ENCODE measurements at regions not wholly inside any gene's neighbourhood (a gene's known extent, or its start where the extent isn't known, plus 50 kb on each side); places are given as distances from the start of the nearest gene placed in this dataset.
"Not testable (repeated sequence)": the region's sequence is repeated elsewhere in the genome, so short reads cannot be mapped to it uniquely, and the experiment has no call there.

GRCh38 chr22:48734961-48735360 lies 1092.7 kb downstream of the BRD1 start:
- in situ Hi-C loops (cut with MboI; ENCODE audit: low sequenced_read_pairs): no loop called here

GRCh38 chr22:48734359-48734758 lies 1093.3 kb downstream of the BRD1 start:
- in situ Hi-C loops (cut with MboI; ENCODE audit: low sequenced_read_pairs): no loop called here

GRCh38 chr22:48729499-48730171 lies 1098.0 kb downstream of the BRD1 start:
- in situ Hi-C loops (cut with MboI; ENCODE audit: low sequenced_read_pairs): no loop called here

GRCh38 chr22:48727454-48728058 lies 1100.1 kb downstream of the BRD1 start:
- in situ Hi-C loops (cut with MboI; ENCODE audit: low sequenced_read_pairs): no loop called here

GRCh38 chr22:48724899-48725298 lies 1102.8 kb downstream of the BRD1 start:
- in situ Hi-C loops (cut with MboI; ENCODE audit: low sequenced_read_pairs): no loop called here

- in situ Hi-C loops (cut with MboI; ENCODE audit: low sequenced_read_pairs): no loop called here
Observed at GRCh38 chr22:48722661-48723060, 1105.0 kb downstream of the BRD1 start.

- in situ Hi-C loops (cut with MboI; ENCODE audit: low sequenced_read_pairs): no loop called here
Observed at GRCh38 chr22:48721395-48721669, 1106.3 kb downstream of the BRD1 start.

- in situ Hi-C loops (cut with MboI; ENCODE audit: low sequenced_read_pairs): no loop called here
Observed at GRCh38 chr22:48720662-48721394, 1106.8 kb downstream of the BRD1 start.

- in situ Hi-C loops (cut with MboI; ENCODE audit: low sequenced_read_pairs): no loop called here
Observed at GRCh38 chr22:48719978-48720661, 1107.6 kb downstream of the BRD1 start.

- in situ Hi-C loops (cut with MboI; ENCODE audit: low sequenced_read_pairs): no loop called here
Observed at GRCh38 chr22:48718818-48719500, 1108.7 kb downstream of the BRD1 start.

GRCh38 chr22:48717883-48718817 lies 1109.5 kb downstream of the BRD1 start:
- in situ Hi-C loops (cut with MboI; ENCODE audit: low sequenced_read_pairs): no loop called here

GRCh38 chr22:48717076-48717810 lies 1110.4 kb downstream of the BRD1 start:
- in situ Hi-C loops (cut with MboI; ENCODE audit: low sequenced_read_pairs): no loop called here

- in situ Hi-C loops (cut with MboI; ENCODE audit: low sequenced_read_pairs): not testable (repeated sequence)
Observed at GRCh38 chr22:48716154-48716553, 1111.5 kb downstream of the BRD1 start.

- in situ Hi-C loops (cut with MboI; ENCODE audit: low sequenced_read_pairs): no loop called here
Observed at GRCh38 chr22:48715511-48715910, 1112.2 kb downstream of the BRD1 start.

GRCh38 chr22:48714231-48714630 lies 1113.4 kb downstream of the BRD1 start:
- in situ Hi-C loops (cut with MboI; ENCODE audit: low sequenced_read_pairs): no loop called here

GRCh38 chr22:48713272-48714205 lies 1114.1 kb downstream of the BRD1 start:
- in situ Hi-C loops (cut with MboI; ENCODE audit: low sequenced_read_pairs): no loop called here

GRCh38 chr22:48712558-48713271 lies 1115.0 kb downstream of the BRD1 start:
- in situ Hi-C loops (cut with MboI; ENCODE audit: low sequenced_read_pairs): no loop called here

GRCh38 chr22:48711669-48712068 lies 1116.0 kb downstream of the BRD1 start:
- in situ Hi-C loops (cut with MboI; ENCODE audit: low sequenced_read_pairs): no loop called here
